MCF 10A (cell line): ENCODE measurements at regions not wholly inside any gene's neighbourhood (a gene's known extent, or its start where the extent isn't known, plus 50 kb on each side); places are given as distances from the start of the nearest gene placed in this dataset.

Experiments used
- BruUV-seq: library from RNA; stranded (reverse); fragments of 400-500 nt; replicated peaks from 2 replicates; lab custom pipeline; 2021; lab: Mats Ljungman, UMichigan
- CTCF ChIA-PET: fragments of 300-600 bp; sonication (Branson Sonifier 250); formaldehyde crosslinking; extraction: SDS; loops from one replicate; lab custom pipeline; 2021; ENCODE audit warnings: antibody characterized with exemption, inconsistent platforms; lab: Yijun Ruan, JAX
- POLR2A ChIA-PET: fragments of 300-600, 350-650 bp; sonication (Branson Sonifier 250); formaldehyde crosslinking; extraction: SDS; loops from one replicate; lab custom pipeline; 2020; ENCODE audit warnings: antibody characterized with exemption, inconsistent platforms; lab: Yijun Ruan, JAX
- DNase-seq: peaks from one replicate; pipeline ENCODE4 v3.0.0-alpha.2; 2018; ENCODE audit not compliant: unreplicated experiment
- H3K27ac Mint-ChIP-seq: one replicate; pipeline ENCODE4 v1.8.0; 2022; ENCODE audit warnings: mild to moderate bottlenecking, low read depth, mixed read lengths; ENCODE audit not compliant: unreplicated experiment
- H3K27me3 Mint-ChIP-seq: one replicate; pipeline ENCODE4 v1.8.0; 2022; ENCODE audit warnings: mixed read lengths; ENCODE audit not compliant: insufficient read depth, unreplicated experiment
- H3K36me3 Mint-ChIP-seq: one replicate; pipeline ENCODE4 v1.8.0; 2022; ENCODE audit warnings: mild to moderate bottlenecking, moderate library complexity, mixed read lengths; ENCODE audit not compliant: insufficient read depth, unreplicated experiment
- H3K4me1 Mint-ChIP-seq: one replicate; pipeline ENCODE4 v1.8.0; 2022; ENCODE audit warnings: mixed read lengths; ENCODE audit not compliant: insufficient read depth, unreplicated experiment
- H3K4me3 Mint-ChIP-seq: one replicate; pipeline ENCODE4 v1.8.0; 2022; ENCODE audit warnings: mild to moderate bottlenecking, moderate library complexity, mixed read lengths; ENCODE audit not compliant: unreplicated experiment
- H3K9me3 Mint-ChIP-seq: one replicate; pipeline ENCODE4 v1.8.0; 2022; ENCODE audit warnings: mixed read lengths; ENCODE audit not compliant: unreplicated experiment
- CTCF ChIP-seq: fragments of 200-600 bp; IDR thresholded peaks from one replicate; pipeline ENCODE4 v1.8.0; 2022; ENCODE audit warnings: antibody characterized with exemption, mild to moderate bottlenecking; ENCODE audit not compliant: unreplicated experiment
- intact Hi-C: fragments of 100-400 bp; cut with micrococcal nuclease; formaldehyde crosslinking; loops from 2 replicates; pipeline ENCODE4 v1.14.1; 2022

GRCh38 chr21:16007943-16008342 lies 278.2 kb downstream of the USP25 start:
- ChIA-PET POLR2A (no interaction called here), CTCF (no interaction called here)
- Mint-ChIP-seq H3K27ac (no peak overlapping the region), H3K27me3 (no peaks in the 10 kb centered on the region), H3K36me3 (no peaks in the 10 kb centered on the region), H3K4me3 (no peak overlapping the region), H3K9me3 (no peaks in the 10 kb centered on the region), H3K4me1 (no peaks in the 10 kb centered on the region)
- intact Hi-C loops: no loop called here
- DNase-seq: no peak
- BruUV-seq: no TSS peak
- no peak for TF ChIP-seq CTCF

DNA sequence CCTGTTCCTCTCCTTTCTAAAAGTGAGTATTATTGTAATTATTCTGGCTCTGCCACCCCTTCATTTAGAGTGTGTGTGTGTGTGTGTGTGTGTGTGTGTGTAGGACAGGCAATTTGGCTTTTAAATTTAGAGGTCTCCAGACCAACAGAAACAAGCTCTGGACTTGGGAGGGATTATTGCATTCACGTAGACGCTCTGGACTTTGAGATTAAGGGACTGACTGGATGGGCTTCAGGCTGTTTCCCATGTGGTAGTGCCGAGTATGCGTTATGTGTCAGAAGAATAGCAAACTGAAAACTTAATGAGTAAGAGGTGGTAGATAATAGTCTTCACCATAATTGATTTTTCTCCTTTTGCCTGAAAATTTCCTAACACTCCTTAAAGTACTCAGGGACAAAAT lies 281.9 kb downstream of the USP25 start:
- no peaks in the 10 kb centered on the region for H3K4me1 Mint-ChIP-seq
- no peak for TF ChIP-seq CTCF
- H3K27ac Mint-ChIP-seq: no peak overlapping the region
- ChIA-PET POLR2A (no interaction called here), CTCF (interaction anchor here (0.5 to 1.5 kb wide), 2 partner anchors 9 to 610 kb away, joined by 4 to 6 read pairs; no protein-coding TSS in a partner anchor)
- no peaks in the 10 kb centered on the region for H3K36me3 Mint-ChIP-seq
- no peaks in the 10 kb centered on the region for H3K9me3 Mint-ChIP-seq
- intact Hi-C loops: no loop called here
- no TSS peak for BruUV-seq
- H3K27me3 Mint-ChIP-seq: no peaks in the 10 kb centered on the region
- no peak for DNase-seq
- no peak overlapping the region for H3K4me3 Mint-ChIP-seq

DNA sequence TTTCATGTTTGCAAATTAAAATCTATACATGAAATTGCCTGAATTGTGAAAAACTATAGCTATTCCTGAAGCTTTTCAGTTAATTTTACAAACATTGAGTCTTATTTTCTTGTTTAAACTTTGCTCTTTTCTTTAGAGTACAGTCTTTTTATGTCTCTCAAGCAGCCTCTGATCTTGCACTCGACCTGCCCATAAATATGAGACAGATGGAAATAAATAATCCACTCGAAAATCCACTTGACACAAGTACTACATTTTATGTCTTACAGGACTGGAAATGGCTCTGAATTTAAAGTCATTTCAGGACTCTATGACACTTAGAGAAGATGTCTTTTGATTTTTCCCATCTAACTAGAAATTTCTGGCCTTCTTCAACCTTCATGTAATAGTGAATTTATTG lies 283.8 kb downstream of the USP25 start:
- no TSS peak for BruUV-seq
- intact Hi-C loops: no loop called here
- Mint-ChIP-seq H3K4me1 (no peaks in the 10 kb centered on the region), H3K36me3 (no peaks in the 10 kb centered on the region), H3K9me3 (no peaks in the 10 kb centered on the region), H3K4me3 (no peak overlapping the region), H3K27ac (no peak overlapping the region), H3K27me3 (no peaks in the 10 kb centered on the region)
- no peak for TF ChIP-seq CTCF
- no peak for DNase-seq
- POLR2A ChIA-PET: no interaction called here
- CTCF ChIA-PET: no interaction called here

- intact Hi-C loops: no loop called here
These were observed 291.1 kb downstream of the USP25 start for GRCh38 chr21:16020878-16021277.

More at GRCh38 chr21:16020878-16021277, 291.1 kb downstream of the USP25 start:
- Mint-ChIP-seq H3K27ac (no peak overlapping the region), H3K4me3 (no peak overlapping the region), H3K27me3 (peaks cover 18% of the 10 kb centered on the region), H3K4me1 (no peaks in the 10 kb centered on the region), H3K9me3 (no peaks in the 10 kb centered on the region), H3K36me3 (no peaks in the 10 kb centered on the region)
- ChIA-PET POLR2A (interaction anchor here (1.0 kb wide), 1 partner anchor 8 kb away, joined by 3 read pairs; no protein-coding TSS in a partner anchor), CTCF (no interaction called here)
- no peak for TF ChIP-seq CTCF
- no TSS peak for BruUV-seq
- DNase-seq: no peak
